ENCODE measurements at regions not wholly inside any gene's neighbourhood (a gene's known extent, or its start where the extent isn't known, plus 50 kb on each side); places are given as distances from the start of the nearest gene placed in this dataset.
A peak's percentile ranks its signal among the peaks of the same experiment; 100 is the strongest.

DNA sequence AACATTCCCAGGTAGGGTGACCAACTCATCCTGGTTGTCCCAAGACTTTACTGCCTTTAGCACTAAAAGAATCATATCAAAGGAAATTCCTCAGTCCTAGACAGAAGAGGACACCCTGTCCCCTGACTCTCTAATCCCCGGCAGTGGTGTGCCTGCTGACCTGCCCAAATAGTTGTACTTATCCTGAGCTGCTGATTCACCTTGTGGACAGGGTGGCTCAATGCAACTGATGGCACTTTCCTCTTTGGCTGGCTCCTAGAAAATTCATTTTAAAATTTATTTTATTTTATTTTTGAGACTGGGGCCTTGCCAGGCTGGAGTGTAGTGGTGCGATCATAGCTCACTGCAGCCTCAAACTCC lies 111.7 kb downstream of the JCAD start:
- no CpG with 5 or more reads among the region's 2 CpGs for WGBS (ENCODE audit: extremely low coverage, insufficient read length, low lambda C conversion rate)
- H3K4me3 Mint-ChIP-seq = no peak overlapping the region
- Histone ChIP-seq H3T11ph (ENCODE audit: low read length) (no peak overlapping the region), H3K4ac (ENCODE audit: low read depth, low read length) (no peak overlapping the region), H3K18ac (ENCODE audit: insufficient read length, low read depth, low read length) (no peak overlapping the region), H3K9me3 (ENCODE audit: control insufficient read depth, low read depth, low read length) (no peaks in the 10 kb centered on the region), H4K8ac (replicated peaks; ENCODE audit: insufficient read length, low read depth, low read length) (no peak overlapping the region), H3K4me1 (ENCODE audit: insufficient read depth, low read length) (0 out of 2 replicates have a peak, but pooled peaks cover 4% of the 10 kb centered on the region), H3K79me2 (ENCODE audit: insufficient read depth, low read length) (no peaks in the 10 kb centered on the region), H2BK120ac (ENCODE audit: low read depth, low read length, poor library complexity, severe bottlenecking) (no peak overlapping the region), H2BK20ac (ENCODE audit: low read depth, low read length, poor library complexity, severe bottlenecking) (no peak overlapping the region), H3K14ac (ENCODE audit: insufficient read depth, low read length) (no peak overlapping the region), H3K79me1 (ENCODE audit: insufficient read depth, low read depth, low read length, poor library complexity, severe bottlenecking) (no peaks in the 10 kb centered on the region), H3K27me3 (ENCODE audit: insufficient read depth, low read length) (no peaks in the 10 kb centered on the region), H2BK15ac (ENCODE audit: low read depth, low read length) (no peak overlapping the region), H4K91ac (ENCODE audit: insufficient read length, low read depth, low read length) (no peak overlapping the region), H3K23ac (ENCODE audit: insufficient read length, low read depth, low read length) (no peak overlapping the region), H3K9ac (ENCODE audit: extremely low read depth, insufficient read length, low read length) (no peak overlapping the region), H3K56ac (ENCODE audit: insufficient read length, low read depth, low read length) (no peak overlapping the region), H3K4me2 (ENCODE audit: insufficient read depth, insufficient read length, low read length) (no peak overlapping the region), H4K5ac (ENCODE audit: insufficient read length, low read depth, low read length) (no peak overlapping the region), H2BK12ac (ENCODE audit: insufficient read length, low read depth, low read length) (no peak overlapping the region), H3K23me2 (ENCODE audit: insufficient read length, low read depth, low read length, poor library complexity, severe bottlenecking) (no peaks in the 10 kb centered on the region), H4K20me1 (ENCODE audit: control insufficient read depth, insufficient read depth, insufficient read length) (no peaks in the 10 kb centered on the region), H2AFZ (ENCODE audit: low read length) (no peak overlapping the region), H2AK5ac (ENCODE audit: insufficient read length, low read length) (no peak overlapping the region), H2BK5ac (ENCODE audit: insufficient read length, low read length) (no peak overlapping the region), H3K27ac (ENCODE audit: insufficient read length, low read depth, low read length) (no peak overlapping the region)
- H3K4me1 Mint-ChIP-seq = peaks cover 7 to 15% of the 10 kb centered on the region in 2 experiments
- peaks cover 2% of the 10 kb centered on the region; the same call in 1 of the 2 replicates for H3K27me3 Mint-ChIP-seq (ENCODE audit: low read depth)
- H3K27ac Mint-ChIP-seq = peak overlapping the region in 1 of 3 experiments; percentile 15; a peak in 1 of 7 replicates
- DNase-seq = no peak
- TF ChIP-seq, protein P1, sequence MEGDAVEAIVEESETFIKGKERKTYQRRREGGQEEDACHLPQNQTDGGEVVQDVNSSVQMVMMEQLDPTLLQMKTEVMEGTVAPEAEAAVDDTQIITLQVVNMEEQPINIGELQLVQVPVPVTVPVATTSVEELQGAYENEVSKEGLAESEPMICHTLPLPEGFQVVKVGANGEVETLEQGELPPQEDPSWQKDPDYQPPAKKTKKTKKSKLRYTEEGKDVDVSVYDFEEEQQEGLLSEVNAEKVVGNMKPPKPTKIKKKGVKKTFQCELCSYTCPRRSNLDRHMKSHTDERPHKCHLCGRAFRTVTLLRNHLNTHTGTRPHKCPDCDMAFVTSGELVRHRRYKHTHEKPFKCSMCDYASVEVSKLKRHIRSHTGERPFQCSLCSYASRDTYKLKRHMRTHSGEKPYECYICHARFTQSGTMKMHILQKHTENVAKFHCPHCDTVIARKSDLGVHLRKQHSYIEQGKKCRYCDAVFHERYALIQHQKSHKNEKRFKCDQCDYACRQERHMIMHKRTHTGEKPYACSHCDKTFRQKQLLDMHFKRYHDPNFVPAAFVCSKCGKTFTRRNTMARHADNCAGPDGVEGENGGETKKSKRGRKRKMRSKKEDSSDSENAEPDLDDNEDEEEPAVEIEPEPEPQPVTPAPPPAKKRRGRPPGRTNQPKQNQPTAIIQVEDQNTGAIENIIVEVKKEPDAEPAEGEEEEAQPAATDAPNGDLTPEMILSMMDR (conservative IDR thresholded peaks at IDR 0.05) = peak; percentile 30; the same call in 2 of the 3 replicates
- H3K9me3 Mint-ChIP-seq = no peaks in the 10 kb centered on the region
- no peaks in the 10 kb centered on the region; a peak in 1 of 7 replicates for H3K36me3 Mint-ChIP-seq (ENCODE audit: insufficient read depth in 1 of 3, low read depth in 3 of 3)
